ENCODE measurements at regions not wholly inside any gene's neighbourhood (a gene's known extent, or its start where the extent isn't known, plus 50 kb on each side); places are given as distances from the start of the nearest gene placed in this dataset.
"Not testable (repeated sequence)": the region's sequence is repeated elsewhere in the genome, so short reads cannot be mapped to it uniquely, and the experiment has no call there.

DNA sequence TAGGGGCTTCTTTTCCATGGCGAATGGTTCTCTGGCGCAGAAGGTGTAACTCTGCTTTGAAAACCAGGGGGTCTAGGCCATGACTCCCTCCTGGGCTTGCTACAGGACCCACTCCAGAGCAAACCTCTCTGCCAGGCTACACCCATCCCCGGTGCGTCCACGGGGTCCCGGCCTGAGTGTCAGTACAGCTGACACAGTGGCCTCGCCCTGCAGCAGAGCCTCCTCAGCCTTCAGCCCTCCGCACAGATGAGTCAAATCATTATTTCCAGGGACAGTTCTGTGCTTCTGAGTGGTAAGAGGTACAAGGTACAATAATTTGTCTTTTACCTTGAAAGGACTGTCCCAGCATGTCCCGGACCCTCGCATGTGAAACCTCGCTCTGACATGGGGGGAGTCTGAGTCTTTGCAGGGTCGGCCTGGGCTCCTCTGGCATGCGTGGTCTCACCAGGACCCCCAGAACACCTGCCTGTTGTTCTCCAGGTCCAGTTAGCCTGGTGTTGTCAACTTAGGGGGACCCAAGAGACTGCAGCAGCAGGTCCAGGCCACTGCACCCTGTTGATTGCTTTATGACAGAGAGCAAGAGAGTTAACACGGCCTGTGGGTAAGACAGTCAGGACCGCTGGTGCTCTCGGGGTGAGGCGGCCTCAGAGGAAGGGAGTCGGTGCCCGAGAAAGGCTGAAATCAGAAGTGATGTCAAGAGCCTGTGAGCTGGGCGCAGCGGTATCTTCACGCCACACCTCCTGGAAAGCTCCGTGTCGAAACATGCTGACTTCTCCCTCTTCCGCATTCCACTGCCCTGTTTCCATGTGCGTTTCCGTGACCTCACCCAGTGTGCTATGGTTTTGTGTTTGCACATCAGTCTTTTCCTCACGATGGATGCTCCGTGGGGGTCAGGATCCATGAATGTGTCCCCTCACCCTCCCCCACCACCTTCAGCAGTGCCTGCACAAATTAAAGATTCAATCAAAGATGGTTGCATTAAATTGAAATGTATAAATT lies 340.1 kb downstream of the EIPR1 start:
- DNase-seq (ENCODE audit: low spot score in 2 of 2) (no peak), ATAC-seq (no peak)
- Mint-ChIP-seq H3K36me3 (no peaks in the 10 kb centered on the region), H3K9me3 (no peaks in the 10 kb centered on the region), H3K27ac (peak overlapping the region in 1 of 2 donors; percentile 52)

DNA sequence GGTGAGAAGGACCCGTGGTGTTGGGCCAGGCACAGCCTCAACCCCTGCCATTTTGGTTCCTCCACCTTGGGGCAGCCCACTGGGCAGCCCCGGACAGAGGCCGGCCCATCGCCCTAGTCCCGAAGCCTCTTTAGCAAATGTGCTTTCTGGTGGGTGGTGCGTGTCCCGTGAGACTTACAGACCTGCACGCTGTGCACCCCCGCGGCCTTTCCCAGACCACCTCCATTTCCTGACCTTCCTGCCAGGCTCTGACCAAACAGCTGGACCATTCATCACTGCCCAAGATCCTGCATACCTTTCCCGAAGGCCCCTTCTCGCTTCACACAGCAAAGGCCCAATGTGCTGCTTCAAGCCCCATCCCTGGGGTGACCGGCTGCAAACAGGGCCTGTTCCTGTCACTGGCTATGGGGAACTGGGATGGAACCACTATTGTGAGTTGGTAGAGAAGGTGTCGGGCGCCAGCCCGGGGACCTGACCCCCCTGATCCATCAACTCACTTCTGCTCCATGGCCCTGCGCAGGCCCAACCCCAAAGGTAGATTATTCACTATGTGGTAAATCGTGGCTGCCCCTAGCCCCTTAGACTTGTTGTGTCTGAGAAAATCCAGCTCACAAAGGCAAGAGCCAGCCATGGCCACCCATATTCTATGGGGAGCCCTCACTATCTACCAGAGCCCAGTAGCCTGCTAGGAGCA lies 341.0 kb downstream of the EIPR1 start:
- no peak for ATAC-seq

GRCh38 chr2:3035385-3036050 lies 342.1 kb downstream of the EIPR1 start:
- H3K9me3 Mint-ChIP-seq, result no peaks in the 10 kb centered on the region
- no peak overlapping the region for H3K27ac Mint-ChIP-seq
- no peaks in the 10 kb centered on the region for H3K36me3 Mint-ChIP-seq
- DNase-seq (ENCODE audit: low spot score in 2 of 2) (no peak), ATAC-seq (no peak)

More for the DNA sequence above, 341.0 kb downstream of the EIPR1 start:
- no peaks in the 10 kb centered on the region for H3K36me3 Mint-ChIP-seq
- H3K9me3 Mint-ChIP-seq, result no peaks in the 10 kb centered on the region
- DNase-seq (ENCODE audit: low spot score in 2 of 2), result no peak
- H3K27ac Mint-ChIP-seq, result no peak overlapping the region

- no peak overlapping the region for H3K27ac Mint-ChIP-seq
- ATAC-seq (peak in 1 of 2 donors; percentile 24), DNase-seq (ENCODE audit: low spot score in 2 of 2) (no peak)
- H3K9me3 Mint-ChIP-seq, result peaks cover 0 to 3% of the 10 kb centered on the region in 2 donors
- no peaks in the 10 kb centered on the region for H3K36me3 Mint-ChIP-seq
These were observed 342.8 kb downstream of the EIPR1 start for GRCh38 chr2:3034856-3035255.

- H3K9me3 Mint-ChIP-seq, result peaks cover 0 to 4% of the 10 kb centered on the region in 2 donors
These were observed 343.2 kb downstream of the EIPR1 start for GRCh38 chr2:3034396-3034795.

GRCh38 chr2:3033315-3033714 lies 344.3 kb downstream of the EIPR1 start:
- ATAC-seq (no peak), DNase-seq (ENCODE audit: low spot score in 2 of 2) (no peak)
- Mint-ChIP-seq H3K9me3 (peaks cover 0 to 4% of the 10 kb centered on the region in 2 donors), H3K36me3 (no peaks in the 10 kb centered on the region), H3K27ac (no peak overlapping the region)

More at GRCh38 chr2:3034396-3034795, 343.2 kb downstream of the EIPR1 start:
- no peak for DNase-seq (ENCODE audit: low spot score in 2 of 2)
- ATAC-seq, result no peak
- H3K27ac Mint-ChIP-seq, result no peak overlapping the region
- H3K36me3 Mint-ChIP-seq, result no peaks in the 10 kb centered on the region

DNA sequence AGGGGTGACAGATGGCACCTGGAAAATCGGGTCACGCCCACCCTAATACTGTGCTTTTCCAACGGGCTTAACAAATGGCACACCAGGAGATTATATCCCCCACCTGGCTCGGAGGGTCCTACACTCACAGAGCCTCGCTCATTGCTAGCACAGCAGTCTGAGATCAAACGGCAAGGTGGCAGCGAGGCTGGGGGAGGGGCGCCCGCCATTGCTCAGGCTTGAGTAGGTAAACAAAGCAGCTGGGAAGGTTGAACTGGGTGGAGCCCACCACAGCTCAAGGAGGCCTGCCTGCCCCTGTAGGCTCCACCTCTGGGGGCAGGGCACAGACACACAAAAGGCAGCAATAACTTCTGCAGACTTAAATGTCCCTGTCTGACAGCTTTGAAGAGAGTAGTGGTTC lies 346.8 kb downstream of the EIPR1 start:
- not testable (repeated sequence) for DNase-seq (ENCODE audit: low spot score in 2 of 2); ATAC-seq; H3K36me3 Mint-ChIP-seq; H3K9me3 Mint-ChIP-seq; H3K27ac Mint-ChIP-seq

GRCh38 chr2:3025984-3026383 lies 351.6 kb downstream of the EIPR1 start:
- ATAC-seq, result no peak
- no peaks in the 10 kb centered on the region for H3K36me3 Mint-ChIP-seq
- H3K27ac Mint-ChIP-seq, result no peak overlapping the region
- DNase-seq (ENCODE audit: low spot score in 2 of 2), result no peak
- peaks cover 0 to 4% of the 10 kb centered on the region in 2 donors for H3K9me3 Mint-ChIP-seq

GRCh38 chr2:3025261-3025660 lies 352.4 kb downstream of the EIPR1 start:
- no peak for DNase-seq (ENCODE audit: low spot score in 2 of 2)
- Mint-ChIP-seq H3K9me3 (peaks cover 0 to 4% of the 10 kb centered on the region in 2 donors), H3K36me3 (no peaks in the 10 kb centered on the region), H3K27ac (no peak overlapping the region)
- no peak for ATAC-seq

DNA sequence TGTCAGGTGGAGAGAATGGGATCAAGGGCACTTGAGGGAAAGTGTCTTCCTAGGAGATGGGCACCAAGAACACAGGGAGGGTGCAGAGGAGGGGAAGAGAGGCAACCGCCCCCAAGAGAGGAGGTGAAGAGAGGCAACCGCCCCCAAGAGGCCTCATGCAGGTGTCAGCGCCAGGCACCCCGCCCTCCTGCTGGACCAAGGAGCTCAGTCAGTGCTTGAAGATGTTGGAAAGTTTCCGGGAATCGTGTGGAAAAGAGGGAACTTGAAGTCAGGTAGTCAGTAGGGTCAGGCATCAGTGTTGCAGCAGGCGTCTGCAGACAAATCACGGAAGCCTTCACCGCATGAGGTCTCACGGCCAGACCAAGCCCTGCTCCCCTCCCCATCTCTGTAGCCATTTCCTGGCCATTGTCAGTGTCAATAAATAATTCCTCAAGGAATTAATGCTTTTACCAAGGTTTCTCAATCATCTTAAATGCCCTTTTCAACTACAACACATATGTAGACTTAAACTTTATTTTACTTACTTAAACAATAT lies 353.1 kb downstream of the EIPR1 start:
- DNase-seq (ENCODE audit: low spot score in 2 of 2), result no peak
- no peak for ATAC-seq
- H3K36me3 Mint-ChIP-seq, result no peaks in the 10 kb centered on the region
- H3K27ac Mint-ChIP-seq, result no peak overlapping the region
- no peaks in the 10 kb centered on the region for H3K9me3 Mint-ChIP-seq

DNA sequence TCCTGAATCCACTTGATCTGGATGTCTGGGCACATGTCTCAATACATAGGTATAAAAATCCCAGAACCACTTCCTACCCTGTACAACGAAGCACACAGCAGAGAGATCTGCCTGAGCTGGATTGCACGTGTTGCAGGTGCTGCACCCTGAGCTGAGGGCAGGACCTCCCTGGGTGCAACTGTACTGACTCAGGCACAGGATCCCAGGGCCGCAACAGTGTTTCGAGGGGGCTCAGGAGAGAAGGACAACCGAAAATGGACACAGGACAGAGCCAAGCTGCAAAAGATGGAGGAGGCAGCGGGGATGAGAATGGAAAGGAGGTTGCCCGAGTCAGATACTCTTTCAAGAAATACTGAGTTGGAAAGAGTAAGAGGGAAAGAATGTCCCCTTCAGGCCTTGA lies 354.1 kb downstream of the EIPR1 start:
- DNase-seq (ENCODE audit: low spot score in 2 of 2), result no peak
- no peak for ATAC-seq
- Mint-ChIP-seq H3K27ac (no peak overlapping the region), H3K9me3 (no peaks in the 10 kb centered on the region), H3K36me3 (no peaks in the 10 kb centered on the region)

- DNase-seq (ENCODE audit: low spot score in 2 of 2) (no peak), ATAC-seq (no peak)
- Mint-ChIP-seq H3K36me3 (no peaks in the 10 kb centered on the region), H3K9me3 (peaks cover 0 to 2% of the 10 kb centered on the region in 2 donors), H3K27ac (no peak overlapping the region)
These were observed 354.7 kb downstream of the EIPR1 start for GRCh38 chr2:3022841-3023372.

DNA sequence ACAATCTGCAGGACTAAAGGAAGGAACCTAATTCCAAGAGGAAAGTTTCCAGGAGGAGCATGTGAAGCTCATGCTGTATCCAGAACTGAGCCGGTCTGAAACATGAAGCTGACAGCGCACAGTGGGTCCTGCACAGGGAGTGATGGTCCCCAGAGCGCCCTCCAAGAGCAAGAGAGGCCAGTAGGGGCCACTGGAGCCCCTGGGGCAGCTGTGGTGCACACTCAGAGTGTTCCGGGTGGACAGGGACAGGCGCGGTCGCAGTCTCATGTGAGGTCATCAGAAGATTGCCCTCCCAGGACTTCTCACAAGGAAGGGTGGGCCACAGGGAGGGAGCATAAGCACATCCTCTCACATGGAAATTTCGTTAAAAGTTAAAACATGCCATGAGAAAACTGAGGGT lies 355.9 kb downstream of the EIPR1 start:
- Mint-ChIP-seq H3K36me3 (no peaks in the 10 kb centered on the region), H3K9me3 (peaks cover 4 to 5% of the 10 kb centered on the region in 2 donors), H3K27ac (no peak overlapping the region)
- no peak for DNase-seq (ENCODE audit: low spot score in 2 of 2)
- ATAC-seq, result no peak

- DNase-seq (ENCODE audit: low spot score in 2 of 2), result no peak
- Mint-ChIP-seq H3K9me3 (peaks cover 13 to 15% of the 10 kb centered on the region in 2 donors), H3K36me3 (peaks cover 6 to 14% of the 10 kb centered on the region in 2 donors), H3K27ac (no peak overlapping the region)
- no peak for ATAC-seq
These were observed 367.6 kb downstream of the EIPR1 start for GRCh38 chr2:3010001-3010400.

GRCh38 chr2:3009483-3009882 lies 368.1 kb downstream of the EIPR1 start:
- ATAC-seq, result no peak
- no peak for DNase-seq (ENCODE audit: low spot score in 2 of 2)
- Mint-ChIP-seq H3K27ac (no peak overlapping the region), H3K36me3 (peaks cover 6 to 14% of the 10 kb centered on the region in 2 donors), H3K9me3 (peaks cover 11 to 12% of the 10 kb centered on the region in 2 donors)

- no peak for ATAC-seq
- no peak overlapping the region for H3K27ac Mint-ChIP-seq
- DNase-seq (ENCODE audit: low spot score in 2 of 2), result no peak
- H3K9me3 Mint-ChIP-seq, result peaks cover 11% of the 10 kb centered on the region in 2 donors
- peaks cover 6 to 13% of the 10 kb centered on the region in 2 donors for H3K36me3 Mint-ChIP-seq
These were observed 368.6 kb downstream of the EIPR1 start for GRCh38 chr2:3009005-3009404.
